Cardiac muscle cell (in vitro differentiated cells and primary cell): ENCODE measurements at regions not wholly inside any gene's neighbourhood (a gene's known extent, or its start where the extent isn't known, plus 50 kb on each side); places are given as distances from the start of the nearest gene placed in this dataset.

Experiments
- DNase-seq, 2 donors: peaks; one replicate each; pipeline versions ENCODE4 v3.0.0 to v3.0.0-alpha.2; 2010 to 2017; ENCODE audit warnings: low read depth in 1 of 2, low spot score in 1 of 2
- H3K27ac ChIP-seq: fragments of 200-600 bp; sonication (generic); 2 replicates; pipeline ENCODE4 v1.5.1; 2016
- H3K27me3 ChIP-seq: fragments of 200-600 bp; sonication (generic); 2 replicates; pipeline ENCODE4 v1.6.0; 2016; ENCODE audit warnings: control low read depth
- H3K36me3 ChIP-seq: fragments of 200-600 bp; sonication (generic); 2 replicates; pipeline ENCODE4 v1.5.1; 2016; ENCODE audit warnings: control low read depth
- H3K4me1 ChIP-seq: fragments of 200-600 bp; sonication (generic); 2 replicates; pipeline ENCODE4 v1.8.1; 2017; ENCODE audit warnings: low read depth, mild to moderate bottlenecking, mixed run types
- H3K4me3 ChIP-seq: fragments of 200-600 bp; sonication (generic); 2 replicates; pipeline ENCODE4 v1.5.1; 2016; ENCODE audit warnings: mild to moderate bottlenecking
- H3K9me3 ChIP-seq: fragments of 200-600 bp; sonication (generic); 2 replicates; pipeline ENCODE4 v1.5.1; 2017; ENCODE audit warnings: low read depth, mild to moderate bottlenecking, control low read depth
- TF ChIP-seq, protein P1 (sequence below): IDR thresholded peaks from 2 replicates; pipeline ENCODE4 v1.5.1; 2012; ENCODE audit warnings: low read depth, mild to moderate bottlenecking, low read length

GRCh38 chr11:130806746-130807145, 109.5 kb downstream of the SNX19 start:
- DNase-seq = no peak
- Histone ChIP-seq H3K4me1 (no peaks in the 10 kb centered on the region), H3K4me3 (no peak overlapping the region), H3K36me3 (no peaks in the 10 kb centered on the region), H3K27ac (no peak overlapping the region), H3K27me3 (no peaks in the 10 kb centered on the region), H3K9me3 (no peaks in the 10 kb centered on the region)
- TF ChIP-seq, protein P1, sequence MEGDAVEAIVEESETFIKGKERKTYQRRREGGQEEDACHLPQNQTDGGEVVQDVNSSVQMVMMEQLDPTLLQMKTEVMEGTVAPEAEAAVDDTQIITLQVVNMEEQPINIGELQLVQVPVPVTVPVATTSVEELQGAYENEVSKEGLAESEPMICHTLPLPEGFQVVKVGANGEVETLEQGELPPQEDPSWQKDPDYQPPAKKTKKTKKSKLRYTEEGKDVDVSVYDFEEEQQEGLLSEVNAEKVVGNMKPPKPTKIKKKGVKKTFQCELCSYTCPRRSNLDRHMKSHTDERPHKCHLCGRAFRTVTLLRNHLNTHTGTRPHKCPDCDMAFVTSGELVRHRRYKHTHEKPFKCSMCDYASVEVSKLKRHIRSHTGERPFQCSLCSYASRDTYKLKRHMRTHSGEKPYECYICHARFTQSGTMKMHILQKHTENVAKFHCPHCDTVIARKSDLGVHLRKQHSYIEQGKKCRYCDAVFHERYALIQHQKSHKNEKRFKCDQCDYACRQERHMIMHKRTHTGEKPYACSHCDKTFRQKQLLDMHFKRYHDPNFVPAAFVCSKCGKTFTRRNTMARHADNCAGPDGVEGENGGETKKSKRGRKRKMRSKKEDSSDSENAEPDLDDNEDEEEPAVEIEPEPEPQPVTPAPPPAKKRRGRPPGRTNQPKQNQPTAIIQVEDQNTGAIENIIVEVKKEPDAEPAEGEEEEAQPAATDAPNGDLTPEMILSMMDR = no peak

- no peak for DNase-seq
- no peak overlapping the region for H3K4me3 ChIP-seq
- H3K4me1 ChIP-seq = no peaks in the 10 kb centered on the region
- no peak overlapping the region for H3K27ac ChIP-seq
- H3K27me3 ChIP-seq = no peaks in the 10 kb centered on the region
- TF ChIP-seq, protein P1 = no peak
- no peaks in the 10 kb centered on the region for H3K36me3 ChIP-seq
- H3K9me3 ChIP-seq = no peaks in the 10 kb centered on the region
Observed at GRCh38 chr11:130808541-130808940, 107.7 kb downstream of the SNX19 start.

DNA sequence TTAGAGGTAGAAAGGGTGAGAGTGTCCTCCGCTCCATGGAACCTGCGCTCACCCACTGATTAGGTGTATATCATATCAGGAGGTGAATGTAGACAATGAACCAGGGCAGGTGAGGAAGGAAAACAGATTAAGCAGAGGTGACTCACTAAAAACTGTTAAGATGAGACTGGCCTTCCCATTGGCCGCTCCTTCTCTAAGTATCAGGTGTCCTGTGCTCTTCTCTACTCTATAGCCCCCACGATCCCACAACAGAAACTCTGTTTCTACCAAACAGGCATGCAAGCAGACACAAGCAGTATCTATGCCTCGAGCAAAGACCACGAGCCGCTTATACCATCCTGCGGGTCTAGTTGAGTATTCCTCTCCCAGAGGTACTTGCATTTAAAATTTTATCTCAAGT, 103.1 kb downstream of the SNX19 start:
- DNase-seq = no peak
- Histone ChIP-seq H3K4me3 (no peak overlapping the region), H3K9me3 (no peaks in the 10 kb centered on the region), H3K36me3 (no peaks in the 10 kb centered on the region), H3K27me3 (no peaks in the 10 kb centered on the region), H3K4me1 (no peaks in the 10 kb centered on the region), H3K27ac (no peak overlapping the region)
- TF ChIP-seq, protein P1 = no peak

DNA sequence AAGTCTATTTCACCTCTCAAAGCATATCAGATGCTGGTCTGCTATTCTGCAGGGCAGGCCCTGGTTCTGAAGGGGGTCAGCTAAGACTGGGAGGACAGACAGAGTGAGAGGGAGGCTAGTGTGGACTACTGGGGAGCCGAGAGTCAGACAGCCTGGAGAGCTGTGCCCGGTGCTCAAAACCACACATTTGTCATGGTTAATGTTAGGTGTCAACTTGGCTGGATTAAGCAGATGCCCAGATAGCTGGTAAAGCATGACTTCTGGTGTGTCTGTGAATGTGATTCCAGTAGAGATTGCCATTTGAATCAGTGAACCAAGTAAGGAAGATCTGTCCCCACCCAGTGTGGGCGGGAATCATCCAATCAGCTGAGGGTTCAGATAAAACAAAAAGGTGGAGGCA, 102.6 kb downstream of the SNX19 start:
- H3K4me1 ChIP-seq = no peaks in the 10 kb centered on the region
- no peaks in the 10 kb centered on the region for H3K27me3 ChIP-seq
- TF ChIP-seq, protein P1 = no peak
- no peak overlapping the region for H3K4me3 ChIP-seq
- no peak for DNase-seq
- no peaks in the 10 kb centered on the region for H3K9me3 ChIP-seq
- H3K36me3 ChIP-seq = no peaks in the 10 kb centered on the region
- no peak overlapping the region for H3K27ac ChIP-seq

DNA sequence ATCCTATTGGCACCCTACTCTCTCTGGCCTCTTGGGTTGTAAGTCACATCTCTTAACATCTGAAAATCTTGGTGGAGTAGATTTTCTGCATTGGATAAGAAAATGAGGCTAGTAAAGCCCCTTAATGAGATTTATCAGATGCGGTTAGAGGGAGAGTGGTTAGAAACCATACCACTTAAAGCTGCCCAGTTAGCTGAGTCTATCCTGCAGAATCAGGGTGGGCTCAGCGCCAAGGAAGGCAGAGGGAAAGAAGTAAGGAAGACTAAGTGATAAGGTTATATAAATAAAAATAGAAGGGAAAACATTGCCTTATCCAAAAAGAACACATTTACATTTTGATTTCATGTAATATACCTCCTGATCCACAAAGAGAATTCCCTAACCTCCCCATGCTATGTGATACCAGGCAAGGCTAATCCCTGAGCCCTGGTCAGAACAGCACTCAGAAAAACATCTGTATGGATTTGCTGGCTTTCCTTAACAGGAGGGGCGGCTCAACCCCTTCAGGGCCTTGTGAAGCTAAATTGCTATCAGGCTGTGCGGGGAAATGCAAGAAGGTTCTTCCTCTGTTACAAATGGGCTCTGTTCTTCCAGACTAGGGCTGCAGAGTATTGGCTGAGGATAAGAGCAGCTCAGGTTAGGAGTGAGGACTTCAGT, 101.7 kb downstream of the SNX19 start:
- no peak for DNase-seq
- Histone ChIP-seq H3K36me3 (no peaks in the 10 kb centered on the region), H3K27ac (no peak overlapping the region), H3K9me3 (no peaks in the 10 kb centered on the region), H3K4me1 (no peaks in the 10 kb centered on the region), H3K27me3 (no peaks in the 10 kb centered on the region), H3K4me3 (no peak overlapping the region)
- TF ChIP-seq, protein P1 = no peak
